Inferior parietal cortex (tissue), 1 donor: ENCODE measurements at regions not wholly inside any gene's neighbourhood (a gene's known extent, or its start where the extent isn't known, plus 50 kb on each side); places are given as distances from the start of the nearest gene placed in this dataset.
"Not testable (repeated sequence)": the region's sequence is repeated elsewhere in the genome, so short reads cannot be mapped to it uniquely, and the experiment has no call there.

ENCODE experiments used
- DNase-seq: peaks from one replicate; pipeline ENCODE4 v3.0.0-alpha.2; 2016; ENCODE audit errors: extremely low spot score

- no peak for DNase-seq
Measured at GRCh38 chrX:45992402-45993123, 552.7 kb downstream of the ZNF674 start.

DNA sequence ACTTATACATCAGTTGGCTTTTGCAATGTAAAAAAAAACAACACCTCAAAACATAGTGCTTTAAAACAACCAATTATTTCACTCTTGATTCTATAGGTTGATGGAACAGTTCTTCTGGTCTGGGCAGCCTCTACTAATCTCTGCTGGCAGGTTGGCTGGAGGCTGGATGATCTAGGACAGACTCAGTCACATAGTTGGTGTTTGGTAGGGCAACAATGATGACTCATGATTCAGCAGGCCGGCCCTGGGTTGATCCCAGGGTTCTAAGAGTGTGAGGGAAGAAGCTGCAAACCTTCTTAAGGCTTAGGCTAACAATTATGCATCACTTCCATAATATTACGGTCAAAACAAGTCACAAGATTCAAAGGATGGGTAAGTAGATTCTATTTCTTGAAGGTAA lies 558.2 kb downstream of the ZNF674 start:
- no peak for DNase-seq

DNA sequence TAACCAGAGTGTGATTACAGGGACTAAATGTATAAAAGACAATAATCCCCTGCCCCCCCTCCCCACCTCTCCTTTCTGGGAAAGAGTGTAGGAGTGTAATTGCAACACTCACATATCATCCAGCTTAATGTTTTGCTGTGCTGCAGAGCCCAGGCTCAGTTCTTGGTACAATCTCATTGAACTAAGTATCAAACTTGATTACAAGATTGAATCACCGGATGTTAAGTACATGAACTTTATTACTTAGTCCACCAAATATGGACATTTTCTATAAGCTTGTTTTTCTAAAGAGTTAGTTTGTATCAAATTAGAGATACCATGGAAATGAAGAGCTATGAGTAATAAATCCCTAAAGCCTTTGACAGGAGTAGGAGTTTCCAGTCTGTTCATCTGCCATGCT lies 559.1 kb downstream of the ZNF674 start:
- DNase-seq, result no peak

GRCh38 chrX:45982958-45983727 lies 562.1 kb downstream of the ZNF674 start:
- not testable (repeated sequence) for DNase-seq

DNA sequence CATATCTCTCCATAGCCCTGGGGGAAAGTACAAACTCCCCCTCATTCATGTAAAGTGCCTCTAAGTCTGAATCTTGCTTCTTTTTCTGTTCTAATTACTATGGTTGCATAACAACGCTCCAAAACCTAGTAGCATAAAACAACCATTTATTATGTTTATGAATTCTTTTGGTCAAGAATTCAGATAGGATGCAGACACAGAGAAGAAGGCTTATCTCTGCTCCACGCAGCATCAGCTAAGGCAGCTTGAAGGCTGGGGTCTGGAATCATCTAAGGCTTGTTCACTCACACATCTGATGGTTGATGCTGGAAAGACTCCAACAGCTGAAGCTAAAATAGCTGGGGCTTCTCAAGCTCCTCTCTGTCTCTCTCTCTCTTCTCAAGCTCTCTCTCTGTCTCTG lies 564.5 kb downstream of the ZNF674 start:
- no peak for DNase-seq

DNA sequence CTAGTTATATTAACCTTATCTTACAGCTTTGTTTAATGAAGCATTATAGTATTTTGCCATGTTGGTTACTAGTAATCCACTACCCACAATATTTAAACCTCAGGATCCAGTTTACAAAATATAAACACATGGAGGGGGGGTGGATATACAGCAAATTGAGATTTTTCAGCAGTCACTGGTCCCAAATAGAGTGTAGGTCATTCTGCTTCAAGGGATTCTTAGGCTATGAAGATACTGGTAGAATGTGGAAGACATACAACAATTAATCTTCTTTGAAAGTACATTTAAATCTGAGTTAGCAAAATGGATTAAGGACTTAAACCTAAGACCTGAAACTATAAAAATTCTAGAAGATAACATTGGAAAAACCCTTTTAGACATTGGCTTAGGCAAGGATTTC lies 569.6 kb downstream of the ZNF674 start:
- no peak for DNase-seq

DNA sequence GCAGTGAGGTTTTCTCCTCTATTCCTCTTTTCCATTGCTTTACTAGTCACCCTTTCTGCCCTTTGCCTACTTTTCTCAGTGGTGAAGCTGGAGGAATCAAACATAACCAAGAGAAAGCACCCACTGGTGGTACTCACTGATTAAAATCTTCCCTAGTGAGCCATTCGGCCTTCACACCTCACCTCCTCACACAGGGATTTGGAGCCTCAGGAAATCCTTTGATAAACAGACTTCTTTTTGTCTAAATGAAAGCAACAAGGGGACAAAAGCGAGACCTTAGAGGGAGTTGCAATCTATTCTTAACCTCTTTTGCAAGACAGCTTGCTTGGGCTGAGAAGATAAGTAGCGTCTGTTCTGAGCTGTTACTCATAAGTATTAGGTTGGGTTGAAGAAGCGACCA lies 572.6 kb downstream of the ZNF674 start:
- no peak for DNase-seq

- DNase-seq, result no peak
Measured at GRCh38 chrX:45959567-45959966, 585.7 kb downstream of the ZNF674 start.

GRCh38 chrX:45956191-45956870 lies 588.9 kb downstream of the ZNF674 start:
- DNase-seq, result no peak

DNA sequence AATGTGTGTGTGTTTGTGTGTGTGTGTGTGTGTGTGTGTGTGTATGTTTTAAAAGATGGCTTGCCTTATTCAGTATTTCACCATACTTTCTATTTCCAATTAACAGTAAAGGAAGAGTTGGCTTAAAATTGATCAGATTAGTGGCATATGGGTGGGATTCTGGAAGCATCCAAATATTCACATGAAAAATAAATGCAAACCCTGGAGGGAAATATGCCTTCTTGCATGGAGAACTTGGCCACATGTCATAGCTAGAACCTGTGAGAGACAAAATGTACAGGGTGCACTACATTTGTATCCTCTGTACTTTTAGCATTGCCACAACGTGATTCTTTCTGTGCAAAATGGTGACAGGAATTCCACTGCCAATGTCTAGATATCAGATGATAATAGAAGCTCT lies 589.6 kb downstream of the ZNF674 start:
- DNase-seq, result no peak

GRCh38 chrX:45954026-45954425 lies 591.2 kb downstream of the ZNF674 start:
- DNase-seq, result no peak

DNA sequence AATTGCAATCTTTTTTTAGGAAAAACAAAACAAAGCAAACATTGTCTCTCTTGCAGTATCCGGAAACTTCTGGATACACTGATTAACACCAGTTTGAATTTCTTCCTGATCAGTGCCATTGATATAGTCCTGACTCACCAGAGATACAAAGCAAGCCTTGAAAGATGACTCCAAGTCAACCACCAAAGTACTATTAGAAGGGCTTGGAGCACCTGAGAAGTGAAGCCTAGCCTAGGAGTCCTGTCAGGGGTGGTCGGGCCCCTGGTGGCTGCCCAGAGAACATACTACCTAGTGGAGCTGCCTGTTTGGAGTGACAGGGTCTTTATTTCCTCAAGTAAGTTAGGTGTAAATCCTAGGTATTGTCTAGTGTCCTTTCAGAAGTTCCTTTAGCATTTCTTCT lies 593.2 kb downstream of the ZNF674 start:
- DNase-seq, result no peak

- no peak for DNase-seq
Measured at GRCh38 chrX:45935408-45935807, 609.8 kb downstream of the ZNF674 start.

- DNase-seq, result no peak
Measured at GRCh38 chrX:45912316-45912715, 632.9 kb downstream of the ZNF674 start.

GRCh38 chrX:45907786-45908185 lies 637.4 kb downstream of the ZNF674 start:
- DNase-seq, result no peak

DNA sequence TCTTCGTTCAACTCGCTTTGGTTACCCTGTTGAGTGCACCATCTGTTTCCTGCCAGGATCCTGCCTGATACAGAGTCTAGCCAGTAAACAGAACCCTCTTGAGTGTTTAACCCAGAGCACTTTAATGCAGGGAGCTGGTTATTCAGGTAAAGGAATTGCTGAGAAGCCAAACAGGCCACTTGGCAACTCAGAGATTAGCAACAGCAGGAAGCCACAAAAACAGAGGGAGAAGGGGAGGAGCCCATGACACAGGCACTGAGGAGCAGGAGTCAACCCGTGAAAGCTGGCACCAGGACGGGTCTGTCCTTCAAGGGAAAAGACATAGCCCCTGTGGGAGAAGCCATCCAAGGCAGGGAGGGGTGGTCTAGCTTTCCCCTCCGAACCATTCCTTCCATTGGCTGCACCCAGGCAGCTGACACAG lies 641.4 kb downstream of the ZNF674 start:
- DNase-seq, result no peak

DNA sequence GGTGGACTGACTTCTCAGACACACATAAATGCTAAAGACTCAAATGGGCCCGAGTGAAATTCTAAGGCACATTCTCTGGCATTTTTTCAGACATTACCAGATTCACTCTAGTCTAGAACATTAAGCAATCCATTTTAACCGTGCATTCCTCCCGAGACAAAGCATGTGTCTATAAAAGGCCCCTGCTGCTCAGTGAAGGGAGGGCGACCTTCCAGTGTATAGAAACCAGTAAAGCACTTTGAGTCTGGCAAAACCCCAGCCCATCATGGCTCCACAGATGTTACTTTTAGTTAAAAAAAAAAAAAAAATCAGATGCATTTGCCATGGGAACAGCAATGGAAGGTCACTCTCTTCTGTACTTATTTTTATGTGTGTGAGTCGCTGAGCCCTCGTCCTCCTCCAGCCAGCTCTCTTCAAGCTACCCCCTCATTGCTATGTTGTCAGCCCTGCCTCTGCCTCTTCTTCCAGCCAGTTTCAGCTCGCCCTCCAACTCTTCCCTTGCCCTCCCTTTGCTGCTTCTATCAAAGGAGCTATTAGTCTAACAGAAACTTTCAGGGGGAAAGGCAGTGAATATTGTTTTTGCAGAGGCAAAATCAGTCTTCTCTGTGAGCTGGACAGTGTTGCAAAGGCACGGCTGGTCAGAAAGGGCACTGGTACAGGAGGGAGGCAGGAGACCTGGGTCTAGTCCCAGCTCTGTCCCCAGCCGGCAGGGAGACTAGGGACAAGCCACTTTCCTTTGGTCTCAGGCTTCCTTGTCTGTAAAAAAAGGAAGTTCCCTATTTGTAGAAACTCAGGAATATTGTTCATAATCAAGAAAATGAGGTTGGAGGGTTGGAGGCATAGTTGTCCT lies 644.2 kb downstream of the ZNF674 start:
- no peak for DNase-seq

DNA sequence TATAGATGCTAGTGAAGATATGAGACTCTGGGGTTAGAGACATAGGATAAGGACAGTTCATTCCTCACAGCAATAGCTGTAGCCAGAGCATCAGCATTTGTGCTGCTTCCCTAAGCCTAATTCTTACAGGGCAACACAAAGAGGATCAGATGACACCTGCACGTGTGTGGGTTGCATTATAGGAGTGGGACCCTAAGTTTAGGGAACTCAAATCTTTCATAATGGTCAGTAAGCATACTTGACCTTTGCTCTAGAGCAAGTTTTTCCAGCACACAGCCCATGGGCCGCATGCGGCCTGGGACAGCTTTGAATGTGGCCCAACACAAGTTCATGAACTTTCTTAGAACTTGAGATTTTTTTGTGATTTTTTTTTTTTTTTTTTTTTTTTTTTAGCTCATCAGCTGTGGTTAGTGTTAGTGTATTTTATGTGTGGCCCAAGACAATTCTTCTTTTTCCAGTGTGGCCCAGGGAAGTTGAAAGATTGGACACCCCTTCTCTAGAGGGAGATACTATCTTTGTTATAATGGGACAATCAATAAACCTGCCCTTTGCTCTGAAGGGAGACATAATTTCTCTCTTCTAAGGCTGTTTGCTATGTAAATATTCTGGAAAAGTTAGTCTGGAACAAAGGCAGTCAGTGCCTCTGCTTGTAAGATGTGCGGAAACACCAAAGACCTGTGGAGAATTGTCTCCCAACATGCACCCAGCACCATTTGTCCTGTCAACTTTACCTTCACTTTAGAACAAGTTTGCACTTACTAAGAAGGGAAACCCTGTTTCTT lies 650.2 kb downstream of the ZNF674 start:
- no peak for DNase-seq

- no peak for DNase-seq
Measured at GRCh38 chrX:45889471-45889870, 655.8 kb downstream of the ZNF674 start.

DNA sequence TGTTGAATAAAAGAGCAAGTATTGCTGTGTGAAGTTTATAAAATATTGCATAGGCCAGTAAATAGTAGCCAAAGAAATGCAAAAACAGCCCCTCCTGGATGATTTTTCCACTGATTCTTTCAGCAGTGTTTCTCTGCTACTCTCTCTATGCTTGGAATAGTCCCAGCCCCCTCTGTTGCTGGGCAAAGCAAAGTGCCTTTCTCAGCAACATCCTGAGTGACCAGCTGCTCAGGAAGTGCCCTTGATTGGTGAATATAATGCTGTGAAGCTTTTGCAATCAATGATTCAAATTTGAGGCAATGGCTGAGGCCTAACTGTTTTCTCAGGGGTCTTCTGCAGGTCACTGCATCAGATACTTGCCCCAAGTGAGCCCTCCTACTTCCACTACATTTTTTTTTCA lies 656.7 kb downstream of the ZNF674 start:
- DNase-seq, result no peak

DNA sequence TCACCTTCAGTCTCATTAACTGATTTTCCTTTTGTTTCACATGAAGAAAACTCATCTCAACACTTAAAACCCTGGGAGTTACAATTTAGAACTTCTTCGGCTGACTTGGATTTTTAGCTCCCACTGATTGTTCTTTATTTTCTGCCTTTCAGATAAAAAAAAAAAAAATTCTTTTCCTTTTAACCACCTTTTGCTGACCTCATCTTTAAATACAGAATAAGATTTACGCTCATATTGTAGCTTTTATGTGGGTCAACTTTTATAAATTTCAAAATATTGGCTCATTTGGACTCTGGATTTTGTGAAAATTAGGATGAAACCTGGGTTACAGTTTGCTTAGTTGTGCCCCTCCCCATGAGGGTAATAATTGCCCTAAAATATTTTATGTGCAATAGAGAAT lies 659.3 kb downstream of the ZNF674 start:
- no peak for DNase-seq
